Endothelial cell of umbilical vein (primary cell): ENCODE measurements at regions not wholly inside any gene's neighbourhood (a gene's known extent, or its start where the extent isn't known, plus 50 kb on each side); places are given as distances from the start of the nearest gene placed in this dataset.

Source experiments
- BruUV-seq: library from RNA; stranded (reverse); fragments of 400-500 nt; replicated peaks from 2 replicates; lab custom pipeline; 2021; lab: Mats Ljungman, UMichigan
- CTCF ChIA-PET: fragments of 300-600, 350-600 bp; sonication (Branson Sonifier 250); formaldehyde crosslinking; loops from one replicate; lab custom pipeline; 2021; ENCODE audit warnings: antibody characterized with exemption, inconsistent platforms; lab: Charles Lee
- POLR2A ChIA-PET: fragments of 300-600, 350-600 bp; sonication (Branson Sonifier 250); formaldehyde crosslinking; loops from one replicate; lab custom pipeline; 2021; ENCODE audit warnings: antibody characterized with exemption, inconsistent platforms; lab: Charles Lee
- DNase-seq: peaks from one replicate; pipeline ENCODE4 v3.0.0-alpha.2; 2011; ENCODE audit warnings: low read depth, low spot score
- FAIRE-seq: peaks from 2 replicates; lab custom pipeline; 2011; peaks lifted over from hg19 to GRCh38; lab: Jason Lieb, UNC
- H2AFZ ChIP-seq: 2 replicates; pipeline ENCODE4 v1.6.0; 2012; ENCODE audit warnings: low read depth, low read length, control low read depth, inconsistent platforms
- H3K27ac ChIP-seq: 2 replicates; pipeline ENCODE4 v1.5.1; 2011; ENCODE audit warnings: low read depth, mild to moderate bottlenecking, control low read depth, low read length, moderate library complexity; ENCODE audit not compliant: insufficient read depth
- H3K27me3 ChIP-seq, 2 experiments: 2 replicates each; pipeline versions ENCODE4 v1.6.0 to v1.6.1; 2011; ENCODE audit warnings: low read length in 2 of 2, mixed read lengths in 1 of 2; ENCODE audit not compliant: control insufficient read depth in 2 of 2, insufficient read depth in 2 of 2
- H3K36me3 ChIP-seq, 2 experiments: 2 replicates in 1 of 2; 3 replicates in 1 of 2; pipeline ENCODE4 v1.5.1; 2011; ENCODE audit warnings: low read length in 2 of 2, mild to moderate bottlenecking in 1 of 2, moderate library complexity in 1 of 2; ENCODE audit not compliant: control insufficient read depth in 2 of 2, insufficient read depth in 2 of 2; ENCODE audit errors: extremely low read depth in 1 of 2
- H3K4me1 ChIP-seq: 3 replicates; pipeline ENCODE4 v1.5.1; 2011; ENCODE audit warnings: mild to moderate bottlenecking, low read length; ENCODE audit not compliant: control insufficient read depth, insufficient read depth; ENCODE audit errors: extremely low read depth
- H3K4me2 ChIP-seq: 2 replicates; pipeline ENCODE4 v1.6.1; 2011; ENCODE audit warnings: low read length, control low read depth, mixed read lengths; ENCODE audit not compliant: insufficient read depth
- H3K4me3 ChIP-seq, 3 experiments: fragments of 200-600 bp in 1 of 3; sonication (generic), shearing (Covaris generic) in 1 of 3; replicated peaks in 1 of 3; 2 replicates each; pipeline ENCODE4 v1.5.1; 2011 to 2016; ENCODE audit warnings: control low read depth in 3 of 3, low read length in 3 of 3, mild to moderate bottlenecking in 2 of 3, inconsistent platforms in 1 of 3, low read depth in 1 of 3, moderate library complexity in 1 of 3; ENCODE audit not compliant: insufficient read depth in 1 of 3
- H3K79me2 ChIP-seq: 2 replicates; pipeline ENCODE4 v1.6.0; 2012; ENCODE audit warnings: low read length, inconsistent platforms; ENCODE audit not compliant: control insufficient read depth, insufficient read depth
- H3K9ac ChIP-seq: replicated peaks from 2 replicates; pipeline ENCODE3; 2011; ENCODE audit warnings: low read length, control low read depth; ENCODE audit not compliant: insufficient read depth; ENCODE audit errors: extremely low read depth
- H3K9me1 ChIP-seq: replicated peaks from 3 replicates; pipeline ENCODE4 v1.6.0; 2011; ENCODE audit warnings: mild to moderate bottlenecking, low read length; ENCODE audit not compliant: control insufficient read depth, insufficient read depth; ENCODE audit errors: extremely low read depth
- H3K9me3 ChIP-seq: replicated peaks from 2 replicates; pipeline ENCODE4 v1.5.1; 2012; ENCODE audit warnings: low read length, inconsistent platforms; ENCODE audit not compliant: control insufficient read depth, insufficient read depth
- H4K20me1 ChIP-seq: replicated peaks from 2 replicates; pipeline ENCODE3; 2011; ENCODE audit warnings: mild to moderate bottlenecking, low read length; ENCODE audit not compliant: control insufficient read depth, insufficient read depth; ENCODE audit errors: extremely low read depth
- EZH2 ChIP-seq: IDR thresholded peaks from 2 replicates; pipeline ENCODE4 v1.6.1; 2012; ENCODE audit warnings: borderline replicate concordance, low read depth, mild to moderate bottlenecking, moderate library complexity, low read length, inconsistent platforms; ENCODE audit not compliant: severe bottlenecking
- FOS ChIP-seq: IDR thresholded peaks from 2 replicates; pipeline ENCODE4 v1.6.1; 2011; ENCODE audit warnings: mild to moderate bottlenecking, low read length, moderate library complexity, borderline replicate concordance; ENCODE audit not compliant: insufficient read depth
- GATA2 ChIP-seq: IDR thresholded peaks from 2 replicates; pipeline ENCODE4 v1.7.0; 2011; ENCODE audit warnings: low read depth, mild to moderate bottlenecking, moderate library complexity, mixed read lengths, low read length; ENCODE audit not compliant: insufficient read length, insufficient read depth
- JUN ChIP-seq: IDR thresholded peaks from 2 replicates; pipeline ENCODE4 v1.6.1; 2011; ENCODE audit warnings: borderline replicate concordance, low read depth; ENCODE audit not compliant: insufficient read length, insufficient read depth
- MAX ChIP-seq: IDR thresholded peaks from 2 replicates; pipeline ENCODE4 v1.6.1; 2011; ENCODE audit not compliant: insufficient read depth, insufficient read length
- MYC ChIP-seq: IDR thresholded peaks from one replicate; pipeline ENCODE4 v1.6.1; 2011; ENCODE audit warnings: mild to moderate bottlenecking, low read depth, low read length
- POLR2A ChIP-seq: IDR thresholded peaks from 2 replicates; pipeline ENCODE4 v1.6.1; 2012; ENCODE audit warnings: low read depth, mild to moderate bottlenecking, control low read depth, low read length
- POLR2AphosphoS5 ChIP-seq: IDR thresholded peaks from 2 replicates; pipeline ENCODE4 v1.6.1; 2012; ENCODE audit warnings: low read depth, mild to moderate bottlenecking, control low read depth, low read length, moderate library complexity; ENCODE audit not compliant: insufficient read depth
- dilution Hi-C: fragments of 300-500 bp; cut with MboI; formaldehyde crosslinking; loops from one replicate; pipeline ENCODE4 v1.15.0; 2019; ENCODE audit warnings: low sequenced_read_pairs; ENCODE audit not compliant: extremely low pct_ligation_motif_present
- intact Hi-C: fragments of 100-400 bp; cut with micrococcal nuclease; formaldehyde crosslinking; loops from one replicate; pipeline ENCODE4 v1.10.0; 2022
- TF ChIP-seq, protein P1 (sequence below), 2 donors: IDR thresholded peaks; 1 replicate in 1 of 2; 2 replicates in 1 of 2; pipeline ENCODE4 v1.5.1; 2011; ENCODE audit warnings: low read length in 2 of 2, mild to moderate bottlenecking in 2 of 2, moderate library complexity in 2 of 2, control low read depth in 1 of 2, inconsistent platforms in 1 of 2, low read depth in 1 of 2; ENCODE audit not compliant: insufficient read depth in 1 of 2; ENCODE audit errors: extremely low read depth in 1 of 2

- H3K27ac ChIP-seq, result no peak overlapping the region
- peaks cover 0 to 2% of the 10 kb centered on the region in 2 experiments for H3K27me3 ChIP-seq
- no peaks in the 10 kb centered on the region for H3K9me1 ChIP-seq
- H3K4me1 ChIP-seq, result no peaks in the 10 kb centered on the region
- CTCF ChIA-PET, result no interaction called here
- no peak for DNase-seq
- POLR2A ChIA-PET, result no interaction called here
- intact Hi-C loops, result no loop called here
- no peak overlapping the region for H3K4me2 ChIP-seq
- H3K4me3 ChIP-seq, result no peak overlapping the region
- no peaks in the 10 kb centered on the region for H3K36me3 ChIP-seq
- dilution Hi-C loops, result no loop called here
- no peak overlapping the region for H2AFZ ChIP-seq
- H3K9ac ChIP-seq, result no peak overlapping the region
- TF ChIP-seq POLR2A, result no peak
- no peak for TF ChIP-seq FOS
- no peak for TF ChIP-seq EZH2
- TF ChIP-seq, protein P1, sequence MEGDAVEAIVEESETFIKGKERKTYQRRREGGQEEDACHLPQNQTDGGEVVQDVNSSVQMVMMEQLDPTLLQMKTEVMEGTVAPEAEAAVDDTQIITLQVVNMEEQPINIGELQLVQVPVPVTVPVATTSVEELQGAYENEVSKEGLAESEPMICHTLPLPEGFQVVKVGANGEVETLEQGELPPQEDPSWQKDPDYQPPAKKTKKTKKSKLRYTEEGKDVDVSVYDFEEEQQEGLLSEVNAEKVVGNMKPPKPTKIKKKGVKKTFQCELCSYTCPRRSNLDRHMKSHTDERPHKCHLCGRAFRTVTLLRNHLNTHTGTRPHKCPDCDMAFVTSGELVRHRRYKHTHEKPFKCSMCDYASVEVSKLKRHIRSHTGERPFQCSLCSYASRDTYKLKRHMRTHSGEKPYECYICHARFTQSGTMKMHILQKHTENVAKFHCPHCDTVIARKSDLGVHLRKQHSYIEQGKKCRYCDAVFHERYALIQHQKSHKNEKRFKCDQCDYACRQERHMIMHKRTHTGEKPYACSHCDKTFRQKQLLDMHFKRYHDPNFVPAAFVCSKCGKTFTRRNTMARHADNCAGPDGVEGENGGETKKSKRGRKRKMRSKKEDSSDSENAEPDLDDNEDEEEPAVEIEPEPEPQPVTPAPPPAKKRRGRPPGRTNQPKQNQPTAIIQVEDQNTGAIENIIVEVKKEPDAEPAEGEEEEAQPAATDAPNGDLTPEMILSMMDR (IDR thresholded peaks at IDR 0.05; ENCODE audit: extremely low read depth in 1 of 2, insufficient read depth in 1 of 2, low read depth in 1 of 2, low read length in 2 of 2), result no peak
- TF ChIP-seq GATA2, result no peak
- TF ChIP-seq POLR2AphosphoS5, result no peak
- no peak for TF ChIP-seq MAX
- TF ChIP-seq JUN, result no peak
- TF ChIP-seq MYC, result no peak
- no peaks in the 10 kb centered on the region for H3K79me2 ChIP-seq
- no peaks in the 10 kb centered on the region for H4K20me1 ChIP-seq
- FAIRE-seq, result no peak
- no TSS peak for BruUV-seq
- no peaks in the 10 kb centered on the region for H3K9me3 ChIP-seq
These were observed 73.3 kb upstream of the ALX4 start for GRCh38 chr11:44383246-44383645.
